HCT116 (cell line): ENCODE measurements at regions not wholly inside any gene's neighbourhood (a gene's known extent, or its start where the extent isn't known, plus 50 kb on each side); places are given as distances from the start of the nearest gene placed in this dataset.

Source experiments
- ATAC-seq: fragments of 200-7000 bp; cut with Tn5 transposase; 2 replicates; pipeline ENCODE4 v1.9.1; 2020; ENCODE audit warnings: mild to moderate bottlenecking, moderate library complexity
- BruUV-seq: library from RNA; stranded (reverse); fragments of 400-500 nt; replicated peaks from 2 replicates; lab custom pipeline; 2021; lab: Mats Ljungman, UMichigan
- CTCF ChIA-PET: fragments of 300-600 bp; sonication (Branson Sonifier 250); formaldehyde crosslinking; loops from one replicate; lab custom pipeline; 2021; ENCODE audit warnings: antibody characterized with exemption; lab: Charles Lee
- POLR2A ChIA-PET: fragments of 300-600, 350-600 bp; sonication (Branson Sonifier 250); formaldehyde crosslinking; loops from one replicate; lab custom pipeline; 2021; ENCODE audit warnings: antibody characterized with exemption; lab: Charles Lee
- RAD21 ChIA-PET, 2 experiments: fragments of 300-600 bp; sonication (Branson Sonifier 250); formaldehyde crosslinking; loops; one replicate each; lab custom pipeline; 2023; ENCODE audit warnings: low total read pairs in 2 of 2; ENCODE audit not compliant: uncharacterized antibody in 2 of 2, unreplicated experiment in 2 of 2, low non-redundant PET in 1 of 2; lab: Charles Lee
- DNase-seq: peaks from one replicate; pipeline ENCODE4 v3.0.0-alpha.2; 2010; ENCODE audit warnings: low read depth, low spot score
- H2AFZ ChIP-seq: fragments of 200-600 bp; shearing (Covaris generic), sonication (generic); 2 replicates; pipeline ENCODE4 v1.6.1; 2017; ENCODE audit warnings: low read depth, mixed run types, mixed read lengths, antibody characterized with exemption, low read length; ENCODE audit not compliant: poor library complexity, severe bottlenecking
- H3K27ac ChIP-seq: 2 replicates; pipeline ENCODE4 v1.5.1; 2012; ENCODE audit warnings: low read depth, low read length
- H3K27me3 ChIP-seq: fragments of 200-600 bp; sonication (generic); 2 replicates; pipeline ENCODE4 v1.6.1; 2016; ENCODE audit warnings: mixed run types, low read length, mixed read lengths; ENCODE audit not compliant: insufficient read depth
- H3K36me3 ChIP-seq, 2 experiments: fragments of 200-500 bp in 1 of 2; fragments of 200-600 bp in 1 of 2; sonication (Bioruptor generic) in 1 of 2; sonication (generic) in 1 of 2; 2 replicates each; pipeline versions ENCODE4 v1.5.1 to v1.6.1; 2014 to 2016; ENCODE audit warnings: low read length in 2 of 2, inconsistent platforms in 1 of 2, mixed read lengths in 1 of 2, mixed run types in 1 of 2; ENCODE audit not compliant: insufficient read depth in 2 of 2, control insufficient read depth in 1 of 2
- H3K4me1 ChIP-seq, 2 experiments: fragments of 200-600 bp in 1 of 2; sonication (generic) in 1 of 2; 2 replicates each; pipeline versions ENCODE4 v1.5.1 to v1.6.1; 2012 to 2017; ENCODE audit warnings: low read length in 2 of 2, inconsistent platforms in 1 of 2, mild to moderate bottlenecking in 1 of 2, mixed read lengths in 1 of 2, mixed run types in 1 of 2, moderate library complexity in 1 of 2; ENCODE audit not compliant: insufficient read depth in 2 of 2, control insufficient read depth in 1 of 2
- H3K4me2 ChIP-seq: fragments of 200-600 bp; sonication (generic); 2 replicates; pipeline ENCODE4 v1.6.1; 2017; ENCODE audit warnings: mixed run types, low read length, mixed read lengths
- H3K4me3 ChIP-seq, 2 experiments: fragments of 200-600 bp in 1 of 2; sonication (generic) in 1 of 2; replicated peaks in 1 of 2; 2 replicates each; pipeline ENCODE4 v1.5.1; 2011 to 2016; ENCODE audit warnings: low read length in 2 of 2, control low read depth in 1 of 2, low read depth in 1 of 2, mild to moderate bottlenecking in 1 of 2, mixed read lengths in 1 of 2, mixed run types in 1 of 2
- H3K79me2 ChIP-seq: fragments of 200-600 bp; sonication (generic); 2 replicates; pipeline ENCODE4 v1.6.1; 2017; ENCODE audit warnings: mild to moderate bottlenecking, mixed run types, low read length, moderate library complexity, mixed read lengths; ENCODE audit not compliant: insufficient read depth
- H3K9ac ChIP-seq: fragments of 200-600 bp; sonication (generic); 2 replicates; pipeline ENCODE4 v1.6.1; 2016; ENCODE audit warnings: low read length, mixed read lengths
- H3K9me2 ChIP-seq: fragments of 200-600 bp; sonication (generic), shearing (Covaris generic); 2 replicates; pipeline ENCODE4 v1.6.1; 2017; ENCODE audit warnings: mixed run types, mild to moderate bottlenecking, moderate library complexity; ENCODE audit not compliant: insufficient read depth
- H3K9me3 ChIP-seq, 2 experiments: fragments of 200-500 bp in 1 of 2; fragments of 200-600 bp in 1 of 2; sonication (Bioruptor generic) in 1 of 2; sonication (generic) in 1 of 2; 2 replicates each; pipeline ENCODE4 v1.6.1; 2014 to 2017; ENCODE audit warnings: low read length in 2 of 2, mixed read lengths in 2 of 2, inconsistent platforms in 1 of 2, low read depth in 1 of 2, mild to moderate bottlenecking in 1 of 2, mixed run types in 1 of 2, moderate library complexity in 1 of 2; ENCODE audit not compliant: control insufficient read depth in 1 of 2, insufficient read depth in 1 of 2
- H4K20me1 ChIP-seq: fragments of 200-600 bp; sonication (generic), shearing (Covaris generic); 2 replicates; pipeline ENCODE4 v1.6.1; 2017; ENCODE audit warnings: mixed run types, mild to moderate bottlenecking, moderate library complexity; ENCODE audit not compliant: insufficient read depth
- ATF3 ChIP-seq: IDR thresholded peaks from 2 replicates; pipeline ENCODE4 v1.6.1; 2012
- CBX3 ChIP-seq: IDR thresholded peaks from 2 replicates; pipeline ENCODE4 v1.6.1; 2012; ENCODE audit warnings: low read depth
- CEBPB ChIP-seq: IDR thresholded peaks from 2 replicates; pipeline ENCODE4 v1.6.1; 2012; ENCODE audit warnings: low read depth
- CTCF ChIP-seq, 3 experiments: fragments of 200-600 bp in 1 of 3; sonication (generic) in 1 of 3; IDR thresholded peaks in 2 of 3; conservative IDR thresholded peaks in 1 of 3; 2 replicates each; pipeline ENCODE4 v1.5.1; 2012 to 2017; ENCODE audit warnings: low read depth in 2 of 3, low read length in 2 of 3, antibody characterized with exemption in 1 of 3, borderline replicate concordance in 1 of 3, control low read depth in 1 of 3, mild to moderate bottlenecking in 1 of 3, mixed read lengths in 1 of 3, mixed run types in 1 of 3, moderate library complexity in 1 of 3; ENCODE audit not compliant: insufficient read depth in 1 of 3
- ELF1 ChIP-seq: IDR thresholded peaks from 2 replicates; pipeline ENCODE4 v1.6.1; 2012; ENCODE audit warnings: low read depth, borderline replicate concordance
- EZH2 ChIP-seq: fragments of 200-600 bp; sonication (generic); IDR thresholded peaks from 2 replicates; pipeline ENCODE4 v1.6.1; 2017; ENCODE audit warnings: antibody characterized with exemption, mixed run types
- MAX ChIP-seq: IDR thresholded peaks from 2 replicates; pipeline ENCODE4 v1.6.1; 2012
- POLR2A ChIP-seq: IDR thresholded peaks from 2 replicates; pipeline ENCODE4 v1.7.0; 2011; ENCODE audit warnings: borderline replicate concordance; ENCODE audit not compliant: insufficient read depth, insufficient read length; ENCODE audit errors: extremely low read depth
- POLR2AphosphoS5 ChIP-seq: IDR thresholded peaks from 2 replicates; pipeline ENCODE4 v1.6.1; 2011; ENCODE audit warnings: mild to moderate bottlenecking, low read depth, low read length, moderate library complexity
- REST ChIP-seq: IDR thresholded peaks from 2 replicates; pipeline ENCODE4 v1.6.1; 2012; ENCODE audit warnings: low read depth
- SIN3A ChIP-seq: IDR thresholded peaks from 2 replicates; pipeline ENCODE4 v1.6.1; 2012; ENCODE audit warnings: low read depth
- SP1 ChIP-seq: IDR thresholded peaks from 2 replicates; pipeline ENCODE4 v1.6.1; 2012; ENCODE audit warnings: low read depth
- SRF ChIP-seq: IDR thresholded peaks from 2 replicates; pipeline ENCODE4 v1.6.1; 2012; ENCODE audit warnings: low read depth
- TCF7L2 ChIP-seq: IDR thresholded peaks from 2 replicates; pipeline ENCODE4 v1.7.0; 2011; ENCODE audit warnings: borderline replicate concordance, inconsistent platforms; ENCODE audit not compliant: insufficient read depth, insufficient read length; ENCODE audit errors: extremely low read depth
- YY1 ChIP-seq: IDR thresholded peaks from 2 replicates; pipeline ENCODE4 v1.6.1; 2011; ENCODE audit warnings: low read length, low read depth, moderate library complexity, mild to moderate bottlenecking; ENCODE audit not compliant: insufficient replicate concordance; ENCODE audit errors: extremely low read depth
- ZFX ChIP-seq: fragments of 450-650 bp; IDR thresholded peaks from 2 replicates; pipeline ENCODE4 v1.6.1; 2017
- ZNF274 ChIP-seq: fragments of 200-500 bp; sonication (Bioruptor generic); IDR thresholded peaks from 2 replicates; pipeline ENCODE4 v1.6.1; 2014; ENCODE audit warnings: mild to moderate bottlenecking, low read depth, low read length, inconsistent platforms
- intact Hi-C: fragments of 100-400 bp; cut with micrococcal nuclease; formaldehyde crosslinking; loops from 2 replicates; pipeline ENCODE4 v1.10.0; 2022

- no peaks in the 10 kb centered on the region for H3K4me1 ChIP-seq
- DNase-seq (no peak), ATAC-seq (no peak)
- H3K4me3 ChIP-seq, result no peak overlapping the region
- H3K9me2 ChIP-seq, result no peaks in the 10 kb centered on the region
- no peaks in the 10 kb centered on the region for H4K20me1 ChIP-seq
- TF ChIP-seq POLR2AphosphoS5 (no peak), ATF3 (no peak), CBX3 (no peak), SRF (no peak), CEBPB (no peak), ZNF274 (no peak), TCF7L2 (no peak), EZH2 (no peak), SIN3A (no peak), SP1 (no peak), REST (no peak), YY1 (no peak), MAX (no peak), ZFX (no peak), ELF1 (no peak), CTCF (IDR thresholded peaks at IDR 0.05 in 2 of 3, conservative IDR thresholded peaks at IDR 0.05 in 1 of 3; ENCODE audit: borderline replicate concordance in 1 of 3, insufficient read depth in 1 of 3, low read depth in 2 of 3, low read length in 2 of 3) (no peak), POLR2A (no peak)
- H3K9me3 ChIP-seq, result no peaks in the 10 kb centered on the region
- intact Hi-C loops, result no loop called here
- no TSS peak for BruUV-seq
- H3K27ac ChIP-seq, result no peak overlapping the region
- no peak overlapping the region for H3K9ac ChIP-seq
- H3K36me3 ChIP-seq, result no peaks in the 10 kb centered on the region
- POLR2A ChIA-PET, result no interaction called here
- H3K79me2 ChIP-seq, result no peaks in the 10 kb centered on the region
- CTCF ChIA-PET, result no interaction called here
- RAD21 ChIA-PET, result no interaction called here
- peaks cover 6% of the 10 kb centered on the region; the same call in 1 of the 2 replicates for H3K27me3 ChIP-seq
- no peak overlapping the region for H3K4me2 ChIP-seq
- H2AFZ ChIP-seq, result no peak overlapping the region
Observed at GRCh38 chr2:15786901-15787300, 153.4 kb upstream of the MYCN start.
